ENCODE measurements at regions not wholly inside any gene's neighbourhood (a gene's known extent, or its start where the extent isn't known, plus 50 kb on each side); places are given as distances from the start of the nearest gene placed in this dataset.

DNA sequence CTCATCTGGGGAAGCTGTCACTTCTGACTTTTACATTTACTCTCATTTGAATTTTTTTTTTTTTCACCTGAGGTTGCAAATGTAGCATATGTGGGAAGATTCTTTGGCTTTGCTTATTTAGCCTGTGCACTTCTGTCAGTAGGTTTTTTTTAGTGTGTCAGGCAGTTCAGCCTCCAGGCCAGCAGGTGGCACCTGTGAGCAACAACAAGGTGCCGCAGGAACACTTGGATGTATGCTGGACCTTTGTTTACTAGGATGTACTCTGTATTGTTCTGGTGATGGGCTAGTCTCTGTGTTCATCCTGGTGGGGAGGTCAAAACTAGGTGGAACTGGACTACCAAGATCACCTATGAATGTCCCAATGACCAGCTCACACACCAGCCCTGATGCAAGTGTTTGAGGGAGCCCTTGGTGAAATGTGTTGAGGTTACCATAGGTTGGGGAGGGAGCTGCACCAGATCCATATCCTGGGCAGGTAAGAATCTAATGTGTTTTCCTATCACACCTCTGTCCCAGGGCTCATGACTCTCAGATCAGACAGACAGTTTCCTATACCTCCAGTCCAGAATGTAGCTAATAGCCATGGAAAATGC is 618.2 kb downstream of the BRINP3 start:
- TF ChIP-seq TAF1 (IDR thresholded peaks at IDR 0.05; ENCODE audit: low read depth): no peak
- no peak for TF ChIP-seq YY1 (IDR thresholded peaks at IDR 0.05; ENCODE audit: low read depth)
- TF ChIP-seq FOXM1 (IDR thresholded peaks at IDR 0.05; ENCODE audit: borderline replicate concordance, low read depth): no peak
- TF ChIP-seq, protein P1, sequence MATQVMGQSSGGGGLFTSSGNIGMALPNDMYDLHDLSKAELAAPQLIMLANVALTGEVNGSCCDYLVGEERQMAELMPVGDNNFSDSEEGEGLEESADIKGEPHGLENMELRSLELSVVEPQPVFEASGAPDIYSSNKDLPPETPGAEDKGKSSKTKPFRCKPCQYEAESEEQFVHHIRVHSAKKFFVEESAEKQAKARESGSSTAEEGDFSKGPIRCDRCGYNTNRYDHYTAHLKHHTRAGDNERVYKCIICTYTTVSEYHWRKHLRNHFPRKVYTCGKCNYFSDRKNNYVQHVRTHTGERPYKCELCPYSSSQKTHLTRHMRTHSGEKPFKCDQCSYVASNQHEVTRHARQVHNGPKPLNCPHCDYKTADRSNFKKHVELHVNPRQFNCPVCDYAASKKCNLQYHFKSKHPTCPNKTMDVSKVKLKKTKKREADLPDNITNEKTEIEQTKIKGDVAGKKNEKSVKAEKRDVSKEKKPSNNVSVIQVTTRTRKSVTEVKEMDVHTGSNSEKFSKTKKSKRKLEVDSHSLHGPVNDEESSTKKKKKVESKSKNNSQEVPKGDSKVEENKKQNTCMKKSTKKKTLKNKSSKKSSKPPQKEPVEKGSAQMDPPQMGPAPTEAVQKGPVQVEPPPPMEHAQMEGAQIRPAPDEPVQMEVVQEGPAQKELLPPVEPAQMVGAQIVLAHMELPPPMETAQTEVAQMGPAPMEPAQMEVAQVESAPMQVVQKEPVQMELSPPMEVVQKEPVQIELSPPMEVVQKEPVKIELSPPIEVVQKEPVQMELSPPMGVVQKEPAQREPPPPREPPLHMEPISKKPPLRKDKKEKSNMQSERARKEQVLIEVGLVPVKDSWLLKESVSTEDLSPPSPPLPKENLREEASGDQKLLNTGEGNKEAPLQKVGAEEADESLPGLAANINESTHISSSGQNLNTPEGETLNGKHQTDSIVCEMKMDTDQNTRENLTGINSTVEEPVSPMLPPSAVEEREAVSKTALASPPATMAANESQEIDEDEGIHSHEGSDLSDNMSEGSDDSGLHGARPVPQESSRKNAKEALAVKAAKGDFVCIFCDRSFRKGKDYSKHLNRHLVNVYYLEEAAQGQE (IDR thresholded peaks at IDR 0.05; ENCODE audit: low read depth): no peak
- no peak for TF ChIP-seq CEBPB (IDR thresholded peaks at IDR 0.05)
- TF ChIP-seq TEAD4 (IDR thresholded peaks at IDR 0.05): no peak
- TF ChIP-seq CREB1 (IDR thresholded peaks at IDR 0.05; ENCODE audit: low read depth): no peak
- TF ChIP-seq EP300 (IDR thresholded peaks at IDR 0.05; ENCODE audit: borderline replicate concordance): no peak
